ENCODE measurements at regions not wholly inside any gene's neighbourhood (a gene's known extent, or its start where the extent isn't known, plus 50 kb on each side); places are given as distances from the start of the nearest gene placed in this dataset.

DNA sequence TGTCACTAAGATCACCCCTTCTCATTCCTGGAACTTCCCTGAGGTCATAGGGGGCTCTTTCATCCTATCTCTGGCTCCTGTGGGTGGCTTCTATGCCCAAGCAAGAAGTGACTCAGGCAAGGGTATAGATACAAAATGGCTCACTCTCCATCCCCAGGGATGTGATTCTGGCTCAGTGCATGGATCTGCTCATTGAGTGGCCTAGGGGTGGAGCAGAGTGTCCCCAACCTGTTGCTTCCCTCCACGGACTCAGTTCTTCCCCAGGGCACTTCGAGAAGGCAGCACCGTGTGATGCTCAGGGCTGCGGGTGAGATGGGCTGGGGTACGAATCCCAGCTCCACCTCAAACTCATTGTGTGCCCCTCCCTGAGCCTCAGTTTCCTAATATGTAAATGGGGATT, 136.4 kb downstream of the PTPRS start:
- no peak overlapping the region for H2AFZ ChIP-seq (ENCODE audit: insufficient read depth, low read depth, low read length, poor library complexity, severe bottlenecking)
- DNase-seq (no peak), ATAC-seq (ENCODE audit: low read depth) (no peak)
- H3K27me3 Mint-ChIP-seq: no peaks in the 10 kb centered on the region
- H3K27me3 ChIP-seq (replicated peaks in 1 of 4; ENCODE audit: control extremely low read depth in 1 of 4, control insufficient read depth in 3 of 4, insufficient read depth in 4 of 4, low read length in 3 of 4): no peaks in the 10 kb centered on the region
- H3K9me3 Mint-ChIP-seq (ENCODE audit: insufficient read depth): peaks cover 3% of the 10 kb centered on the region
- H3K9ac ChIP-seq (ENCODE audit: low read length): no peak overlapping the region
- ChIA-PET POLR2A (no interaction called here), CTCF (no interaction called here)
- no peak overlapping the region for H3K4me3 Mint-ChIP-seq
- no peak for TF ChIP-seq EZH2 (IDR thresholded peaks at IDR 0.05; ENCODE audit: borderline replicate concordance, insufficient read depth, low read depth, low read length, poor library complexity, severe bottlenecking)
- TF ChIP-seq, protein P1, sequence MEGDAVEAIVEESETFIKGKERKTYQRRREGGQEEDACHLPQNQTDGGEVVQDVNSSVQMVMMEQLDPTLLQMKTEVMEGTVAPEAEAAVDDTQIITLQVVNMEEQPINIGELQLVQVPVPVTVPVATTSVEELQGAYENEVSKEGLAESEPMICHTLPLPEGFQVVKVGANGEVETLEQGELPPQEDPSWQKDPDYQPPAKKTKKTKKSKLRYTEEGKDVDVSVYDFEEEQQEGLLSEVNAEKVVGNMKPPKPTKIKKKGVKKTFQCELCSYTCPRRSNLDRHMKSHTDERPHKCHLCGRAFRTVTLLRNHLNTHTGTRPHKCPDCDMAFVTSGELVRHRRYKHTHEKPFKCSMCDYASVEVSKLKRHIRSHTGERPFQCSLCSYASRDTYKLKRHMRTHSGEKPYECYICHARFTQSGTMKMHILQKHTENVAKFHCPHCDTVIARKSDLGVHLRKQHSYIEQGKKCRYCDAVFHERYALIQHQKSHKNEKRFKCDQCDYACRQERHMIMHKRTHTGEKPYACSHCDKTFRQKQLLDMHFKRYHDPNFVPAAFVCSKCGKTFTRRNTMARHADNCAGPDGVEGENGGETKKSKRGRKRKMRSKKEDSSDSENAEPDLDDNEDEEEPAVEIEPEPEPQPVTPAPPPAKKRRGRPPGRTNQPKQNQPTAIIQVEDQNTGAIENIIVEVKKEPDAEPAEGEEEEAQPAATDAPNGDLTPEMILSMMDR (IDR thresholded peaks at IDR 0.05): no peak
- H3K79me2 ChIP-seq (ENCODE audit: control insufficient read depth, insufficient read depth, low read length): no peaks in the 10 kb centered on the region
- H3K27ac ChIP-seq (ENCODE audit: low read length in 2 of 2): no peak overlapping the region
- peaks cover 0 to 20% of the 10 kb centered on the region in 2 donors for H3K4me1 ChIP-seq (ENCODE audit: control insufficient read depth in 2 of 2, insufficient read depth in 2 of 2, low read length in 2 of 2)
- H3K4me3 ChIP-seq (ENCODE audit: control extremely low read depth in 1 of 5, extremely low read depth in 1 of 5, insufficient read depth in 1 of 5, low read depth in 2 of 5, low read length in 4 of 5): no peak overlapping the region
- intact Hi-C loops (cut with micrococcal nuclease): no loop called here
- WGBS (ENCODE audit: insufficient coverage): 100% methylated on average over 3 of the region's 5 CpGs
- H3K4me1 Mint-ChIP-seq: no peaks in the 10 kb centered on the region
- H3K27ac Mint-ChIP-seq: no peak overlapping the region
- peaks cover 1 to 44% (median 21%) of the 10 kb centered on the region in 3 donors for H3K9me3 ChIP-seq (ENCODE audit: control extremely low read depth in 1 of 3, control insufficient read depth in 2 of 3, insufficient read depth in 1 of 3, low read length in 2 of 3)
- H4K20me1 ChIP-seq (ENCODE audit: control insufficient read depth, insufficient read depth, low read length, poor library complexity, severe bottlenecking): no peaks in the 10 kb centered on the region
- H3K36me3 ChIP-seq (replicated peaks in 1 of 2; ENCODE audit: control extremely low read depth in 1 of 2, control insufficient read depth in 1 of 2, extremely low read depth in 1 of 2, insufficient read depth in 2 of 2, low read length in 1 of 2): no peaks in the 10 kb centered on the region
- no peak overlapping the region for H3K4me2 ChIP-seq (replicated peaks; ENCODE audit: low read depth, low read length, poor library complexity, severe bottlenecking)
